ENCODE measurements at regions not wholly inside any gene's neighbourhood (a gene's known extent, or its start where the extent isn't known, plus 50 kb on each side); places are given as distances from the start of the nearest gene placed in this dataset.
A peak's percentile ranks its signal among the peaks of the same experiment; 100 is the strongest.
"Not testable (repeated sequence)": the region's sequence is repeated elsewhere in the genome, so short reads cannot be mapped to it uniquely, and the experiment has no call there.

GRCh38 chr6:85129881-85130280 is 320.0 kb upstream of the NT5E start:
- H3K79me2 ChIP-seq (ENCODE audit: insufficient read depth): no peaks in the 10 kb centered on the region
- WGBS, 2 experiments (ENCODE audit: low coverage in 1 of 2, low lambda C conversion rate in 2 of 2, missing lambda C conversion rate in 2 of 2): 86 to 93% methylated on average over 5 of the region's 5 CpGs
- H3K36me3 ChIP-seq (ENCODE audit: low read depth): no peaks in the 10 kb centered on the region
- peaks cover 38% of the 10 kb centered on the region for H3K4me1 ChIP-seq (ENCODE audit: insufficient read depth)
- H3K9me2 ChIP-seq (ENCODE audit: insufficient read depth): no peaks in the 10 kb centered on the region
- H3K27ac ChIP-seq: no peak overlapping the region
- in situ Hi-C loops (cut with MboI): loop anchor here (10.0 kb wide), 1 partner anchor 355 kb away; no protein-coding TSS in a partner anchor
- no peaks in the 10 kb centered on the region for H3K9me3 ChIP-seq (ENCODE audit: low read depth)
- no peaks in the 10 kb centered on the region for H4K20me1 ChIP-seq (ENCODE audit: insufficient read depth)
- H3F3A ChIP-seq (ENCODE audit: insufficient read depth): peaks cover 31% of the 10 kb centered on the region
- no peaks in the 10 kb centered on the region for H3K27me3 ChIP-seq (replicated peaks; ENCODE audit: insufficient read depth)
- no peak overlapping the region for H3K4me2 ChIP-seq (ENCODE audit: unreplicated experiment)
- no peak overlapping the region for H2AFZ ChIP-seq
- H3K4me3 ChIP-seq: no peak overlapping the region
- peak; percentile 58 for DNase-seq
- H3K9ac ChIP-seq: no peak overlapping the region
- TF ChIP-seq EZH2 (IDR thresholded peaks at IDR 0.05; ENCODE audit: insufficient read depth, poor library complexity, severe bottlenecking) (no peak), EZH2phosphoT487 (IDR thresholded peaks at IDR 0.05; ENCODE audit: insufficient read depth, low read depth) (no peak)

- 59 to 65% methylated on average over 4 of the region's 4 CpGs for WGBS, 2 experiments (ENCODE audit: low coverage in 1 of 2, low lambda C conversion rate in 2 of 2, missing lambda C conversion rate in 2 of 2)
- H3K4me1 ChIP-seq (ENCODE audit: insufficient read depth): peaks cover 42% of the 10 kb centered on the region
- in situ Hi-C loops (cut with MboI): loop anchor here (10.0 kb wide), 1 partner anchor 354 kb away; no protein-coding TSS in a partner anchor
These were observed 321.1 kb upstream of the NT5E start for GRCh38 chr6:85128781-85129180.

GRCh38 chr6:85128256-85128655 is 321.6 kb upstream of the NT5E start:
- H3F3A ChIP-seq (ENCODE audit: insufficient read depth): peaks cover 38% of the 10 kb centered on the region
- H3K9me3 ChIP-seq (ENCODE audit: low read depth); H2AFZ ChIP-seq; H3K79me2 ChIP-seq (ENCODE audit: insufficient read depth); H3K4me3 ChIP-seq; H3K9ac ChIP-seq; H3K27me3 ChIP-seq (replicated peaks; ENCODE audit: insufficient read depth); H4K20me1 ChIP-seq (ENCODE audit: insufficient read depth); H3K9me2 ChIP-seq (ENCODE audit: insufficient read depth); H3K36me3 ChIP-seq (ENCODE audit: low read depth): not testable (repeated sequence)
- peak overlapping the region; percentile 34 for H3K4me2 ChIP-seq (ENCODE audit: unreplicated experiment)
- 47 to 60% methylated on average over 3 of the region's 3 CpGs for WGBS, 2 experiments (ENCODE audit: low coverage in 1 of 2, low lambda C conversion rate in 2 of 2, missing lambda C conversion rate in 2 of 2)
- peak overlapping the region; percentile 13; the same call in 1 of the 2 replicates for H3K27ac ChIP-seq
- peak; percentile 30 for DNase-seq
- H3K4me1 ChIP-seq (ENCODE audit: insufficient read depth): peaks cover 42% of the 10 kb centered on the region
- in situ Hi-C loops (cut with MboI): loop anchor here (10.0 kb wide), 1 partner anchor 353 kb away; no protein-coding TSS in a partner anchor

More at GRCh38 chr6:85128781-85129180, 321.1 kb upstream of the NT5E start:
- no peak overlapping the region for H2AFZ ChIP-seq
- H3K36me3 ChIP-seq (ENCODE audit: low read depth): no peaks in the 10 kb centered on the region
- DNase-seq: no peak
- H3K9ac ChIP-seq: no peak overlapping the region
- no peak overlapping the region for H3K4me3 ChIP-seq
- peaks cover 38% of the 10 kb centered on the region for H3F3A ChIP-seq (ENCODE audit: insufficient read depth)
- H3K27me3 ChIP-seq (replicated peaks; ENCODE audit: insufficient read depth): no peaks in the 10 kb centered on the region
- no peak overlapping the region for H3K27ac ChIP-seq
- TF ChIP-seq EZH2 (IDR thresholded peaks at IDR 0.05; ENCODE audit: insufficient read depth, poor library complexity, severe bottlenecking) (no peak), EZH2phosphoT487 (IDR thresholded peaks at IDR 0.05; ENCODE audit: insufficient read depth, low read depth) (no peak)
- H3K4me2 ChIP-seq (ENCODE audit: unreplicated experiment): no peak overlapping the region
- H3K9me3 ChIP-seq (ENCODE audit: low read depth): no peaks in the 10 kb centered on the region
- no peaks in the 10 kb centered on the region for H3K79me2 ChIP-seq (ENCODE audit: insufficient read depth)
- H3K9me2 ChIP-seq (ENCODE audit: insufficient read depth): no peaks in the 10 kb centered on the region
- H4K20me1 ChIP-seq (ENCODE audit: insufficient read depth): no peaks in the 10 kb centered on the region

- no peak overlapping the region for H3K9ac ChIP-seq
- H3K4me3 ChIP-seq: no peak overlapping the region
- TF ChIP-seq EZH2 (IDR thresholded peaks at IDR 0.05; ENCODE audit: insufficient read depth, poor library complexity, severe bottlenecking) (no peak), EZH2phosphoT487 (IDR thresholded peaks at IDR 0.05; ENCODE audit: insufficient read depth, low read depth) (no peak)
- H3K9me3 ChIP-seq (ENCODE audit: low read depth): no peaks in the 10 kb centered on the region
- H3K36me3 ChIP-seq (ENCODE audit: low read depth): no peaks in the 10 kb centered on the region
- DNase-seq: peak; percentile 75
- no peaks in the 10 kb centered on the region for H3K79me2 ChIP-seq (ENCODE audit: insufficient read depth)
- WGBS, 2 experiments (ENCODE audit: low coverage in 1 of 2, low lambda C conversion rate in 2 of 2, missing lambda C conversion rate in 2 of 2): 9% methylated on average over 3 of the region's 3 CpGs
- H3K27me3 ChIP-seq (replicated peaks; ENCODE audit: insufficient read depth): no peaks in the 10 kb centered on the region
- in situ Hi-C loops (cut with MboI): loop anchor here (10.0 kb wide), 1 partner anchor 353 kb away; no protein-coding TSS in a partner anchor
- H3K27ac ChIP-seq: peak overlapping the region; percentile 13
- peaks cover 38% of the 10 kb centered on the region for H3F3A ChIP-seq (ENCODE audit: insufficient read depth)
- H3K9me2 ChIP-seq (ENCODE audit: insufficient read depth): no peaks in the 10 kb centered on the region
- 0 out of 2 replicates have a peak overlapping the region, but pooled peaks have one; percentile 53 for H2AFZ ChIP-seq
- peaks cover 42% of the 10 kb centered on the region for H3K4me1 ChIP-seq (ENCODE audit: insufficient read depth)
- H3K4me2 ChIP-seq (ENCODE audit: unreplicated experiment): peak overlapping the region; percentile 34
- H4K20me1 ChIP-seq (ENCODE audit: insufficient read depth): no peaks in the 10 kb centered on the region
These were observed 322.1 kb upstream of the NT5E start for GRCh38 chr6:85127696-85128243.
